Umbilical cord (tissue), 1 donor: ENCODE measurements at regions not wholly inside any gene's neighbourhood (a gene's known extent, or its start where the extent isn't known, plus 50 kb on each side); places are given as distances from the start of the nearest gene placed in this dataset.
"Not testable (repeated sequence)": the region's sequence is repeated elsewhere in the genome, so short reads cannot be mapped to it uniquely, and the experiment has no call there.

Experiments used
- DNase-seq: peaks from one replicate; pipeline ENCODE4 v3.0.0-alpha.2; 2015; ENCODE audit warnings: low spot score

GRCh38 chr3:159859836-159860235, 128.8 kb upstream of the IL12A start:
- no peak for DNase-seq

DNA sequence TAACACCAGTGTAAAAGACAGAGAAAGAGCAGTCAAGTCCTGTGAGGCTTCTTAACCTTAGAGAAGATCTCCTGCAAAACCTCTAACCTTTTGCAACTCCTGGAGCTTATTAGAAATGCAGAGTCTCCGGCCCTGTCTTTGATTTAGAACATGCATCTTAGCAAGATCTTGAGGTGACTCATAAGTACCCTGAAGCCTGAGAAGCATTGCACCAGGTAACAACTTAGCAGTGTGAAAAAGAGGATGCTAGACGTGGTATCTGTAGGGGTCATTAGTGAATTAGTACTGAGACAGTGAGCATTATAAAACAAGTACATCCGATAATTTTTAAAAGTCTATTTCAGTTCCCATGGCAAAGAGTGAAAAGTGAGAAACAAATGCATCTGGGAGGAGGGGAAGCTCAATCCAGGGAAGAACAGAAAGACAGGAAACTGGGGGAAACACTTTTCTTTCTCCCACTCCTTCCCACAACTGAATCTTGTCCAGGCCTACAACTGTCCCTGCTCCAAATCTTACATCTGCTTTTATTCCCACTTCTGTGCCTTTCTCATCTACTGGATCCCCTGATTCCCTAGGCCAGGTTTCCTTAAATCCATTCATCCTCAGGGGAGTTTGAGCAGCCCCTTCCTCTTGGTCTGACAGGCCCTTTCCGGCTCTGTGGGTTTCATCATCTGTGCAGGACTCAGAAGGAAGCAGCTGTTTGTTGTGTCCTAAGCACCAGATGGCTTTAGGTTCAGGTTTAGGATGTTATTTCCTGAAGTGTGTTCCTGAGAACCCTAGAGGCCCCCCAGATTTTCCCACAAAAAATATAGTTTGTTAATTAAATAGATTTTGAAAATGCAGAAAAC, 128.1 kb upstream of the IL12A start:
- no peak for DNase-seq

DNA sequence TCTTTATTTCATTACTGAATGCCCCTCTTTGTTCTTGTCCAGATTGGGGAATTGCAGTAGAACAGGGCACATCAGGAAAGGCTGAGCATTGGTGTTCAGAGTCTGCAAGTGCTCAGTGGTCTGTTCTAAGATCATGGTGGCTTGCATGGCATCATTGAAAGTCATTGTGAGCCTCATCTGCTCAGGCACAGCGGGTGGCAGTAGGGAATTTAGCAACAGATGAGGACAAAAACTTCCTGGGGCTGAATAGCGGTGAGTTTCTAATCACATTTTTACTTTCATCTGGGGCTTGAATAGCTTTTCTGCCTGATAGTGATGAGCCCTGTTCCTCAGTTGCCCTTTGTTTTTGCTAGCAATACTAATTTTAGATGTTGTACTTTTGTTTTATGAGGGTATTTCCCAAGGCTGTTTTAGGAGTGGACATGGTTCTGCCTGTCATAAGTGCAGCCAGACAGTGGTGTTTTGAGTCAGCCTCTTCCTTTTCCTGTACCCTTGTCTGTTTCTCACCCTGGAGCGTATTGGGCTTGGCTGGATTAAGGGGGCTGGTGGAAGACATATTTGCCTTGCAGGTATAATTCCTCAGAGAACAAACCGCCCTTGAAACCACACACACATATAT, 127.2 kb upstream of the IL12A start:
- no peak for DNase-seq

- no peak for DNase-seq
Observed at GRCh38 chr3:159865041-159865579, 123.5 kb upstream of the IL12A start.

DNA sequence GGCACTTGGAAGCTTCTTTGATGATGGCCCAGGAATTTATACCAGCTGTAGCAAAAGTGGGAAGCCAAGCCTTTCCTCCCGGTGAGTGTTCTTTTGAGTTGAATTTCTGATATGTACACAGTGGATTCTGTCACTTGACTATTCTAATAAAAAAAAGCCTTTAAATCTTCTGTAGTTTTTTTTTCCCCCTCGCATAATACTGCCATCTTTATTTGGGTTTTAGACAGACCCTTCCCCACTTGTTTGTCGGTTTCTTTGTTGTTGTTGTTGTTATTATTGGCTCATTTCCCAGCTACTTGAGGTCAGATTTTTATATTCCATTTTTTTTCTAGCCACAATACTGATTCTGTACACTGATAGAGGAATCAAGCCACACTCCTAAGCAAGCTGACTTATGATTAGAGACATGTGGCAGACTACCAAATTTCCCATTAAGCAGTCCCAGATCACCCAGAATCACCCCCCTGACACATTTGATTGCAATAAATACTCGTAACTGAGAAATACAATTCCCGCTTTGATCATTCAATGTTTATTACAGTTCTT, 122.4 kb upstream of the IL12A start:
- DNase-seq = no peak

DNA sequence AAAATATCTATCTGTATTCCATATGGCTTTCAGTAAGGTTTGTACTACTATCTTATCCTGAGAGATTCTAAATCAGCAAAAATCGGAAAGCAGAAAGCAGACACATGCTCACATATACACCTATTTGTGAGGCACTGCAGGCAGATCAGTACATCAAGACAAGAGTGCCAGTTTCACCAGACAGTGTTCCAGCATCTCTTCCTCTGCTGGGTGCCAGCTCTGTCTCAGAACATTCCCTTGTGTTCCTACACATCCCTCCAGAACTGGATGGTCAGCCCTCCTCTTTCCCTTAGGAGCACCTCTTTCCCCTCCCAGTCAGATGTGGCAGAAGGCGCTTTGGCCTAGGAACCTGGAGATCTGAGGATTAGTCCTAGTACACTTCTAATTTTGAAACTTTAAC, 121.3 kb upstream of the IL12A start:
- DNase-seq = no peak

GRCh38 chr3:159870723-159871122, 117.9 kb upstream of the IL12A start:
- no peak for DNase-seq

GRCh38 chr3:159872374-159873109, 116.1 kb upstream of the IL12A start:
- DNase-seq = peak; percentile 52

DNA sequence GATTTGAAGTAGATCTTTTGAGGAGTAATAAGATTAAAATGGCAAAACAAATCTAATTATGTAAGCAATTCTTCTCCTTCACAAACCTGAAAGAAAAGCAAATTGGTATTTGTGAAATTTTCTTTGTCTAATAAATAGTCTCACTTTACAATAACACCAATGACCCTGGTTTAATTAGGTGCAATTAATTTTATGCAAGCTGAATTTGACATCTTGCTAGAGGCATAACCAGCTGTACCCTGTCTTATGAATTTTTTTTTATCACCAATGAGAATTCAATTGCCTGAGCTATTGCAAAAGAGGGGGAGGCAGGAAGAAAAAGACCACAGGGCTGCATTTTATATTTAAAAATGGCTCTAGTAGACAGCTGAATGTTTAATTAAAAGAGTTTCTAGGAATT, 113.5 kb upstream of the IL12A start:
- DNase-seq = no peak

- no peak for DNase-seq
Observed at GRCh38 chr3:159877924-159878323, 110.7 kb upstream of the IL12A start.

- no peak for DNase-seq
Observed at GRCh38 chr3:159879146-159879545, 109.5 kb upstream of the IL12A start.

DNA sequence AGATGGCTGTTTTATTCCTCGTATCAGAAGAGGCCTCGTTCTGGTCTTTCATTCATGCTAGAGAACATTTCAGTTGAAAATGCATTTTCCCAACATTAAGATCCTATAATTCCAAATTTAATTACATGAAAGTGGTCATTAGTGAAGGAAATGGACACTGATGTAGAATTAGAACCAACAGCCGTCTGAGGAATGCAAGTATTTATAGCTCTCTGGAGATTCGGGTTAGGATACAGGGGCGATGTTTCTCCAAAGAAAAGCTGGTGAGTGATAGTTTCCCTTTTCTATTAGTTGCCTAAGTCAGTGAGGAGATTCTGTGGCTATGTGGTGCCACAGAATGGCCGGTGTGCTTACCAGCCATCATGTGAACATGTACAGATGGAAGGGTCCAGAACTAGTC, 109.0 kb upstream of the IL12A start:
- DNase-seq = no peak

- DNase-seq = no peak
Observed at GRCh38 chr3:159881208-159881607, 107.4 kb upstream of the IL12A start.

GRCh38 chr3:159881828-159882309, 106.8 kb upstream of the IL12A start:
- DNase-seq = peak; percentile 59

GRCh38 chr3:159882367-159882766, 106.3 kb upstream of the IL12A start:
- no peak for DNase-seq

GRCh38 chr3:159882790-159883779, 105.5 kb upstream of the IL12A start:
- DNase-seq = peak; percentile 86

- peak; percentile 42 for DNase-seq
Observed at GRCh38 chr3:159884661-159885402, 103.8 kb upstream of the IL12A start.

GRCh38 chr3:159886050-159886449, 102.6 kb upstream of the IL12A start:
- no peak for DNase-seq

- not testable (repeated sequence) for DNase-seq
Observed at GRCh38 chr3:159886530-159886929, 102.1 kb upstream of the IL12A start.

GRCh38 chr3:159887168-159887567, 101.5 kb upstream of the IL12A start:
- DNase-seq = no peak
